Nephron progenitor cell (in vitro differentiated cells): ENCODE measurements at regions not wholly inside any gene's neighbourhood (a gene's known extent, or its start where the extent isn't known, plus 50 kb on each side); places are given as distances from the start of the nearest gene placed in this dataset.
"Not testable (repeated sequence)": the region's sequence is repeated elsewhere in the genome, so short reads cannot be mapped to it uniquely, and the experiment has no call there.

ENCODE experiments used
- DNase-seq: peaks from one replicate; pipeline ENCODE4 v3.0.0; 2021
- H3K27ac Mint-ChIP-seq: 2 replicates; pipeline ENCODE4 v1.8.0; 2021; ENCODE audit warnings: mild to moderate bottlenecking, moderate library complexity, mixed read lengths
- H3K27me3 Mint-ChIP-seq: 2 replicates; pipeline ENCODE4 v1.8.0; 2021; ENCODE audit warnings: mild to moderate bottlenecking, low read depth, mixed read lengths; ENCODE audit not compliant: poor library complexity
- H3K36me3 Mint-ChIP-seq: 2 replicates; pipeline ENCODE4 v1.8.0; 2021; ENCODE audit warnings: low read depth, mixed read lengths
- H3K4me1 Mint-ChIP-seq: 2 replicates; pipeline ENCODE4 v1.8.0; 2021; ENCODE audit warnings: mixed read lengths
- H3K4me3 Mint-ChIP-seq: 2 replicates; pipeline ENCODE4 v1.8.0; 2021; ENCODE audit warnings: mild to moderate bottlenecking, moderate library complexity, mixed read lengths
- H3K9me3 Mint-ChIP-seq: 2 replicates; pipeline ENCODE4 v1.8.0; 2021; ENCODE audit warnings: mild to moderate bottlenecking, moderate library complexity, mixed read lengths
- TF ChIP-seq, protein P1 (sequence below): fragments of 200-600 bp; sonication (generic); IDR thresholded peaks from 2 replicates; pipeline ENCODE4 v1.5.0; 2021; ENCODE audit warnings: antibody characterized with exemption

DNA sequence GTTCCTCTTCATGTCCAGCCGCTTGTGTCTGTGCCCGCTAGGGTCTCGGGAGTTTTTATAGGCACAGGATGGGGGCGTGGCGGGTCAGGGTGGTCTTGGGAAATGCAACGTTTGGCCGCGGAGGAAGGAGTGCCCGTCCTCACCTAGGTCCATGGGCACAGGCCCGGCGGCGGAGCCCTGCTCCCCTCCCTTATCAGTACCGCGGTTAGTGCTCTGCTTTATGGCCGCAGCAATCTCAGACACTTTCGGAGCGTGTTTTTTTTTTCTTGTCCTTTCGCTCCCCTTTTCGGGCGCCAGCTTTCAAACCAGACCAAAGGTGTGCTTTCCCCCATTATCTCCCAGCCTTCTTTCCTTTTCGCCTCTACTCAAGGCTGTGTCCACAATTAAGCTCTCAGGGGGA, 503.9 kb downstream of the PRIM2 start:
- not testable (repeated sequence) for DNase-seq, H3K4me1 Mint-ChIP-seq, H3K27ac Mint-ChIP-seq, H3K36me3 Mint-ChIP-seq
- Mint-ChIP-seq H3K4me3 (peak overlapping the region; percentile 42), H3K27me3 (peaks cover 59% of the 10 kb centered on the region), H3K9me3 (peaks cover 26% of the 10 kb centered on the region)

DNA sequence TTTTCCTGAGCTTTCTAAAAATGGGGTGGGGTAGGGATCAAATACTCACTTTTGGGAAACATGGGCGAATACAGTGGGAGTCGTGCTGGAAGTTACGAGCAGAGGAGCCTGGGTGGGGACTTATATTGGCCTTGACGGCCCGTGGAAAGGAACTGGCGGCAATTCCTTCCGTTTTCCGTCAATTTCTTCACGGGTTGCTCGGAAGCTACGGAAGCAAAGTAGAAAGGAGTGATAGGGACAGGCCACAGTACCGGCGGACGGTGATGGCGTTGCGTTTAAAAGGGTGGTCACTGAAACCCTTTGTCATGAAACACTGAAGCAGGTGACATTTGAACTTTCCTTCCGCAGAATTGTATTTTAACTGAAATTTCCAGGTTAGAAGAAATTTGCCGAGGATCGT, 505.0 kb downstream of the PRIM2 start:
- not testable (repeated sequence) for DNase-seq, H3K4me3 Mint-ChIP-seq, H3K36me3 Mint-ChIP-seq, H3K27ac Mint-ChIP-seq, H3K4me1 Mint-ChIP-seq
- peaks cover 59% of the 10 kb centered on the region for H3K27me3 Mint-ChIP-seq
- peaks cover 32% of the 10 kb centered on the region for H3K9me3 Mint-ChIP-seq

DNA sequence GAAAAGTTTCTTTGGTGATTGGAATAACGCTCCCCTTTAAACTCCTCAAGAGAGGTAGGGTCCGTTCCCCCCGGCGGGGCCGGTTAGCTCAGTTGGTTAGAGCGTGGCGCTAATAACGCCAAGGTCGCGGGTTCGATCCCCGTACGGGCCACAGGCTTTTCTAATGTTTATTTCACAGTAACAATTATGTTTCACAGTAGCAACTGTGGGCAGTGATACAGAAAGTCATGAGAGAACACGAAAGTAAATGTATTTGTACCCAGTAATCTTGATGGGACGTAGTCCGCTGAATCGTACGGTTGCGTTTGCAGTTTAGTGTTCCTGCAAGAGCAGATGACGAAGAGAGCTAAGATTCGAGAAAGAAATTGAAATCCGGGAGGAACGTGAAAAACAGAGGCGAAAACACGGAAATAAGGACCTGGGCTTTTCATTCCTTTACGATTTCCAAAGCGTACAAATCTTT, 505.5 kb downstream of the PRIM2 start:
- no peaks in the 10 kb centered on the region for H3K4me1 Mint-ChIP-seq

DNA sequence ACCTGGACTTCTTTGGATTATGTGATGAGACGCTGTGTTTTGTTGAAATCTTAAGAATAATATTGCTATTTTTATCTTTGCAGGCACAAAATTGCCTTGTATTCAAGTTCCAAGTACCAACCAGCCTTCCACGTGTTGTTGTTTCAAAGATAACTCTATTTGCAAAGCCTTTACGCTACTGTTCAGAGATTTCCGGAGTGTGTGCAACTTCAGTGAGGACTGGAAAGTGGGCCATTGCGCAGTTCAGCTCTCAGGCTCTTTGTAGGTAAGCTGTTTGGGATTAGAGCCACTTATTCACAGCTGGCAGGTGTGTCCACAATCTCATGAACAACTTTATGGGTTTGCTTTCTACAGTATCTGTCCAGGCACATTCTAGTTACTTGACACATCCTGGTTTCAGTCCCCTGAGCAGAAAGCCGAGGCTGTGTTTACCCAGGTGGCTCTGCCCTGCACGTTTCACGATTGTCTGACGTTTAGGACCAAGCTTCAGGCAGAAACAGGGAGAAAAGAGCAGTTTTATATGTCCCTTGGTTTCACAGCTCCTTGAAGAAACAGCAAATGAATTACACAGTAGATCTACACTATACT, 520.3 kb downstream of the PRIM2 start:
- not testable (repeated sequence) for H3K4me1 Mint-ChIP-seq, H3K27ac Mint-ChIP-seq, H3K36me3 Mint-ChIP-seq, H3K4me3 Mint-ChIP-seq, DNase-seq, H3K27me3 Mint-ChIP-seq
- peaks cover 66% of the 10 kb centered on the region for H3K9me3 Mint-ChIP-seq

More for the DNA sequence above, 505.5 kb downstream of the PRIM2 start:
- TF ChIP-seq, protein P1, sequence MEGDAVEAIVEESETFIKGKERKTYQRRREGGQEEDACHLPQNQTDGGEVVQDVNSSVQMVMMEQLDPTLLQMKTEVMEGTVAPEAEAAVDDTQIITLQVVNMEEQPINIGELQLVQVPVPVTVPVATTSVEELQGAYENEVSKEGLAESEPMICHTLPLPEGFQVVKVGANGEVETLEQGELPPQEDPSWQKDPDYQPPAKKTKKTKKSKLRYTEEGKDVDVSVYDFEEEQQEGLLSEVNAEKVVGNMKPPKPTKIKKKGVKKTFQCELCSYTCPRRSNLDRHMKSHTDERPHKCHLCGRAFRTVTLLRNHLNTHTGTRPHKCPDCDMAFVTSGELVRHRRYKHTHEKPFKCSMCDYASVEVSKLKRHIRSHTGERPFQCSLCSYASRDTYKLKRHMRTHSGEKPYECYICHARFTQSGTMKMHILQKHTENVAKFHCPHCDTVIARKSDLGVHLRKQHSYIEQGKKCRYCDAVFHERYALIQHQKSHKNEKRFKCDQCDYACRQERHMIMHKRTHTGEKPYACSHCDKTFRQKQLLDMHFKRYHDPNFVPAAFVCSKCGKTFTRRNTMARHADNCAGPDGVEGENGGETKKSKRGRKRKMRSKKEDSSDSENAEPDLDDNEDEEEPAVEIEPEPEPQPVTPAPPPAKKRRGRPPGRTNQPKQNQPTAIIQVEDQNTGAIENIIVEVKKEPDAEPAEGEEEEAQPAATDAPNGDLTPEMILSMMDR = no peak
- Mint-ChIP-seq H3K27me3 (peaks cover 56% of the 10 kb centered on the region), H3K4me3 (no peak overlapping the region), H3K9me3 (peaks cover 32% of the 10 kb centered on the region), H3K36me3 (no peaks in the 10 kb centered on the region), H3K27ac (no peak overlapping the region)
- no peak for DNase-seq

DNA sequence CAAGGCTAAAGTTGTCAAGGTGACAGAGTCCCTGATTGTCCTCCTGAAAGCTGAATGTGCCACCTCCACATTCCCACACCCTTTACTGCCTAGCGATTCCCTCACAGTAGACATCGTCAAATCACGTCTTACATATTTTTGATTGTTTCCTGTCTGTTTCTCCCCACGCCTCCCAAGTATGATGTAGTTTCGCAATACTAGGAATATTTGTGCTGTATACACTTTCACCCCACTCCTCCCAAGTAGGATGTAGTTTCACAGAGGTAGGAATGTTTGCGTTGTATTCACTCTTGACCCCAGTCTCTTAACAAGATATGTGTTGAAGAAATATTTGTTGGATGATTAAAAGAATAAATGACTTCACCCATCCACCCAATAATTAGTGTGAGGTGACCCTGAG, 524.1 kb downstream of the PRIM2 start:
- H3K4me3 Mint-ChIP-seq, H3K27me3 Mint-ChIP-seq, H3K36me3 Mint-ChIP-seq, H3K27ac Mint-ChIP-seq, H3K4me1 Mint-ChIP-seq, DNase-seq: not testable (repeated sequence)
- H3K9me3 Mint-ChIP-seq = peaks cover 70% of the 10 kb centered on the region

DNA sequence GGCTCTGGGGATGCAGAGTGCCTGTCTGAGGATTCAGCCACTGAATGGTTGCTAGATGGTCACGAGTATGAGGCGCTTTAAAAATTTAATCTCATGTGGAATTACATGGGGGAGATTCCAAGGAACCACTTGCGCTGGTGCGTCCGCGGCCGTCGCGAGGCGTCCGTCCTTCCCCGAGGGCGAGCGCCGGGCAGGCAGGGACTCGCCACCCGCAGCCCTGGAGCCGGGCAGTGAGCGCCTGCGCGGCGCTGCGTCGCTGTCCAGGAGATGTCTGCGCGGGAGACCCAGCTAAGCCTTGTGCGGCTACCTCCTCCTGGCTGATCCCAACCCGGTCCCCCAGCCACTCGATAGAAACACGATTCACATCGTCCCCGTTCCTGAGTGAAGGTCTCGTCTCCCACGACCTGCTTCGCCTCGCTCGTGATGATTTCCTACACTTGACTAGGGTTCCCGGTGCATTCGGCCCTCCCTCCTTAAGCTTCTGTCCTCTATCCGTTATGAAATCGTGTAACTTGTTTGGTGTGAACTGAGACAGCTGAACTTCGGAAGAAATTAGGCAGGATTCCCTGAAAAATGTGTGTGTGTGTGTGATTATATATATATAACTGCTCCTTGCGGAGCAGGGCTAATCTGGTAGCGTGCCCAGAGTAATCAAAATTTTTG, 536.4 kb downstream of the PRIM2 start:
- not testable (repeated sequence) for H3K36me3 Mint-ChIP-seq, H3K4me3 Mint-ChIP-seq, H3K4me1 Mint-ChIP-seq, H3K27me3 Mint-ChIP-seq, H3K27ac Mint-ChIP-seq
- H3K9me3 Mint-ChIP-seq = peaks cover 44% of the 10 kb centered on the region
- peak; percentile 2 for DNase-seq

DNA sequence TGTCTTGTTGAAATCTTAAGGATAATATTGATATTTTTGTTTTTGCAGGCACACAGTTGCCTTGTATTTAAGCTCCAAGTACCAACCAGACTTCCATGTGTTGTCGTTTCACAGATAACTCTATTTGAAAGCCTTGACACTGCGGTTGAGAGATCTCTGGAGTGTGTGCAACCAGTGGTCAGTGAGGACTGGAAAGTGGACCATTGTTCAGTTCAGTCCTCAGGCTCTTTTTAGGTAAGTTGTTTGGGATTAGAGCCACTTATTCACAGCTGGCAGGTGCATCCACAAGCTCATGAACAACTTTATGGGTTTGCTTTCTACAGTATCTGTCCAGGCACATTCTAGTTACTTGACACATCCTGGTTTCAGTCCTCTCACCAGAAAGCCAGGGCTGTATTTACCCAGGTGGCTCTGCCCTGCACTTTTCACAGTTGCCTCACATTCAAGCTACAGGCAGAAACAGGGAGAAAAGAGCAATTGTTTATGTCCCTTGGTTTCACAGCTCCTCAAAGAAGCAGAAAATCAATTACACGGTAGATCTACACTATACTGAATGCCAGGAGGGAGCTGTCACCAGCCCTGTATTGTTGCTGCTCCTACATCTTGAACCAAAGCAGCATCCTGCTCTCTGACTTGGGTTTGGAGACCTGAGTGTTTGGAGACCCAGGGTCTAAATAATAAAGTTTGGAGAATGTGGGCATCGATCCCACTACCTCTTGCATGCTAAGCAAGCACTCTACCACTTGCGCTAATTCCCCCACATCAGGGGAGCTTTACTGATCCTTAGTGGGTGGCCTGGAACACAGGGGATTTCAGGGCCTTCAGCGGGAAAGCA, 543.3 kb downstream of the PRIM2 start:
- H3K27me3 Mint-ChIP-seq, H3K36me3 Mint-ChIP-seq, H3K4me1 Mint-ChIP-seq, H3K4me3 Mint-ChIP-seq, H3K27ac Mint-ChIP-seq, DNase-seq: not testable (repeated sequence)
- peaks cover 64% of the 10 kb centered on the region for H3K9me3 Mint-ChIP-seq

DNA sequence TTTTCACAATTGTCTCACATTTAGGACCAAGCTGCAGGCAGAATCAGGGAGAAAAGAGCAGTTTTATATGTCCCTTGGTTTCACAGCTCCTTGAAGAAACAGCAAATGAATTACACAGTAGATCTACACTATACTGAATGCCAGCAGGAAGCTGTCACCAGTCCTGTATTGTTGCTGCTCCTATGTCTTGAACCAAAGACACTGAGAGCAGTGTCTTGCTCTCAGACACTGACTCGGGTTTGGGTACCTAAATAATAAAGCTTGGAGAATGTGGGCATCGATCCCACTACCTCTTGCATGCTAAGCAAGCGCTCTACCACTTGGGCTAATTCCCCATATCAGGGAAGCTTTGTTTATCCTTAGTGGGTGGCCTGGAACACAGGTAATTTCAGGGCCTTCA, 552.7 kb downstream of the PRIM2 start:
- not testable (repeated sequence) for H3K4me3 Mint-ChIP-seq, H3K27ac Mint-ChIP-seq, H3K4me1 Mint-ChIP-seq, DNase-seq, H3K27me3 Mint-ChIP-seq, H3K36me3 Mint-ChIP-seq
- H3K9me3 Mint-ChIP-seq = peaks cover 51% of the 10 kb centered on the region

DNA sequence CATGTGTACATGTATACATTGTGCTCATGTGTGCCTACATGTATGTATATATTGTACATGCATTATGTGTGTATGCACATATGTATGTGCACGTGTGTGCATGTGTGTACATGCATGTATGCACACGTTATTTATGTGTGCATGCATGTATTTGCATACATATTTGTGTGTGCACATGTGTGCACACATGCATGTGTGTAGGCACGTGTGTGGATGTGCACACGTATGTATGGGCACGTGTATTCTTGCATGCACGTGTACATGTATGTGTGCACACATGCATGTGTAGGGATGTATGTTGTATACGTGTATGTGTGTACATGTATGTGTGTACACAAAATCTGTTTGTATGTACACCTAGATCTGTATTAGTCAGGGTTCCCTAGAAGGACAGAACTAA, 556.0 kb downstream of the PRIM2 start:
- H3K27me3 Mint-ChIP-seq, H3K4me3 Mint-ChIP-seq, H3K27ac Mint-ChIP-seq, H3K4me1 Mint-ChIP-seq, H3K36me3 Mint-ChIP-seq, DNase-seq: not testable (repeated sequence)
- H3K9me3 Mint-ChIP-seq = peaks cover 35% of the 10 kb centered on the region

DNA sequence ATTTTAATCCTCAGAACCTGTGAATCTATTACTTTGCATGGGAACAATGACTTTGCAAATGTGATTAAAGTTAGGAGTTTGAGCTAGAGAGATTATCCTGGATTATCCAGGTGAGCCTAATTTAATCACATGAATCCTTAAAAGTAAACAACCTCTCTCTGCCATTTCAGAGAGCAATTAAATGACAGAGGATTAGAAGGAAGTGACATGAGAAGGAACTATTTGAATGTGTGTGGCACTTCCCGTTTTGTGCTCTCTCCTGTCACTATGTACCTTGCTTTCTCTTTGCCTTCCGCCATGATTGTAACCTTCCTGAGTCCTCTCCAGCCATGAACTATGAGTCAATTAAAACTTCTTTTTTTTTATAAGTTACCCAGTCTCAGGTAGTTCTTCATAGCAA, 559.2 kb downstream of the PRIM2 start:
- H3K9me3 Mint-ChIP-seq = peaks cover 26% of the 10 kb centered on the region
- not testable (repeated sequence) for H3K4me1 Mint-ChIP-seq, H3K27me3 Mint-ChIP-seq, H3K27ac Mint-ChIP-seq, DNase-seq, H3K4me3 Mint-ChIP-seq, H3K36me3 Mint-ChIP-seq

DNA sequence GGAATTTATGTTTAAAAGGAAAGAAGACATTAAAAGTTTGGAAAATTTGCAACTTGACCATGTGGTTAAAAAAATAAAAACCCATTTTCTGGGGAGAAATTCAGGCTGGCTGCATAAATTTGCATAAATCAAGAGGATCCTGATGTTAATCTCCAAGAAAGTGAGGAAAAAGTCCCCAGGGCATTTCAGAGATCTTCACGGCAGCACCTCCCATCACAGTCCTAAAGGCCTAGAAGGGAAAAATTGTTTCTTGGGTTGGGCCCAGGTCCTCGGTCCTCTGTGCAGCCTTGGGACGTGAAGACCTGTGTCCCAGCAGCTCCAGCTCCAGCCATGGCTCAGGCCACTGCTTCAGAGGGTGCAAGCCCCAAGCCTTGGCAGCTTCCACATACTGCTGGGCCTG, 560.3 kb downstream of the PRIM2 start:
- not testable (repeated sequence) for H3K27me3 Mint-ChIP-seq, H3K4me1 Mint-ChIP-seq, H3K36me3 Mint-ChIP-seq, DNase-seq, H3K27ac Mint-ChIP-seq, H3K4me3 Mint-ChIP-seq
- peaks cover 17% of the 10 kb centered on the region for H3K9me3 Mint-ChIP-seq

DNA sequence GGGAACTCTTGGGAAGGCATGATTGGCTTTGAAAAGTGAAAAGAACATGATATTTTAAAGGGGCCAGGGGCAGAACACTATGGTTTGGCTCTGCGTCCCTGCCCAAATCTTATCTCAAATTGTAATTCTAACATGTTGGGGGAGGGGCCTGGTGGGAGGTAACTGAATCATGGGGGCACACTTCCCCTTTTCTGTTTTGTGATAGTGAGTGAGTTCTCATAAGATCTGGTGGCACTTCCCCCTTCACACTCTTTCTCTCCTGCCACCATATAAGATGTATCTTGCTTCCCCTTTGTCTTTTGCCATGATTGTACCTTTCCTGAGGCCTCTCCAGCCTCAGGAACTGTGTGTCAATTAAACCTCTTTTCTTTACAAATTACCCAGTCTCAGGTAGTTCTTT, 561.4 kb downstream of the PRIM2 start:
- not testable (repeated sequence) for H3K27me3 Mint-ChIP-seq, DNase-seq, H3K27ac Mint-ChIP-seq, H3K4me3 Mint-ChIP-seq, H3K36me3 Mint-ChIP-seq, H3K4me1 Mint-ChIP-seq
- H3K9me3 Mint-ChIP-seq = peaks cover 13% of the 10 kb centered on the region

DNA sequence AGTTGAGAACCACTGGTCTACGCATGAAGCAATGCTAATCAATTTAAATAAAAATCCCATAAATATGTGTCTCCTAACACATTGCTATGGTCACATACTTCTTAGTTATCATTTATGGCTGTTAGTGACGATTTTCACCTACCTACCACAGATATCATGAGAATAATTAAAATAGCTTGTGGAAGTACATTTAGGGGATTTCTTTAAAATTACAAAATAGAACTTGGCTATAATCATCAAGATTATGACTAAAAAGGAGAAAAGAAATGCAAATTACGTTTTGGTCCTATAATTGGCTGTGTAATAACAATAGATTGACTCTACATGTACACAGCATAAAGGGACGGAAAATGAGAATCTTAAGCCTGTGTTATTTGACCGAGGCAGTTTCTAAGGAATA, 581.4 kb downstream of the PRIM2 start:
- DNase-seq, H3K36me3 Mint-ChIP-seq, H3K4me3 Mint-ChIP-seq, H3K4me1 Mint-ChIP-seq, H3K27ac Mint-ChIP-seq, H3K27me3 Mint-ChIP-seq: not testable (repeated sequence)
- peaks cover 21% of the 10 kb centered on the region for H3K9me3 Mint-ChIP-seq
